HG03354 (cell line): ENCODE measurements at regions not wholly inside any gene's neighbourhood (a gene's known extent, or its start where the extent isn't known, plus 50 kb on each side); places are given as distances from the start of the nearest gene placed in this dataset.

Experiments used
- ATAC-seq: cut with Tn5 transposase; IDR thresholded peaks from one replicate; pipeline ENCODE4 v1.9.1; 2021; ENCODE audit warnings: mild to moderate bottlenecking; ENCODE audit not compliant: unreplicated experiment, poor library complexity, severe bottlenecking

GRCh38 chr16:62977876-62978275 is 941.6 kb upstream of the CDH8 start:
- no peak for ATAC-seq

- ATAC-seq: no peak
Measured at GRCh38 chr16:62974424-62974823, 938.2 kb upstream of the CDH8 start.

- no peak for ATAC-seq
Measured at GRCh38 chr16:62970851-62971250, 934.6 kb upstream of the CDH8 start.

- ATAC-seq: no peak
Measured at GRCh38 chr16:62969711-62970318, 933.6 kb upstream of the CDH8 start.

GRCh38 chr16:62967611-62968010 is 931.4 kb upstream of the CDH8 start:
- ATAC-seq: no peak

- ATAC-seq: no peak
Measured at GRCh38 chr16:62967163-62967562, 930.9 kb upstream of the CDH8 start.

GRCh38 chr16:62966626-62967025 is 930.4 kb upstream of the CDH8 start:
- no peak for ATAC-seq

- ATAC-seq: no peak
Measured at GRCh38 chr16:62965831-62966230, 929.6 kb upstream of the CDH8 start.

GRCh38 chr16:62963846-62964245 is 927.6 kb upstream of the CDH8 start:
- no peak for ATAC-seq

- ATAC-seq: no peak
Measured at GRCh38 chr16:62955033-62955349, 918.8 kb upstream of the CDH8 start.

GRCh38 chr16:62954144-62955032 is 918.1 kb upstream of the CDH8 start:
- no peak for ATAC-seq

- no peak for ATAC-seq
Measured at GRCh38 chr16:62950351-62950750, 914.1 kb upstream of the CDH8 start.

GRCh38 chr16:62940569-62940968 is 904.3 kb upstream of the CDH8 start:
- no peak for ATAC-seq

GRCh38 chr16:62939687-62940086 is 903.4 kb upstream of the CDH8 start:
- ATAC-seq: no peak

GRCh38 chr16:62933929-62934328 is 897.7 kb upstream of the CDH8 start:
- no peak for ATAC-seq

GRCh38 chr16:62929593-62929992 is 893.4 kb upstream of the CDH8 start:
- no peak for ATAC-seq

- no peak for ATAC-seq
Measured at GRCh38 chr16:62927122-62927521, 890.9 kb upstream of the CDH8 start.

GRCh38 chr16:62926121-62926801 is 890.0 kb upstream of the CDH8 start:
- ATAC-seq: no peak

GRCh38 chr16:62921904-62922303 is 885.7 kb upstream of the CDH8 start:
- ATAC-seq: no peak

GRCh38 chr16:62913924-62914323 is 877.7 kb upstream of the CDH8 start:
- ATAC-seq: no peak

GRCh38 chr16:62913333-62913732 is 877.1 kb upstream of the CDH8 start:
- ATAC-seq: no peak
